OCI-LY3 (cell line): ENCODE measurements at regions not wholly inside any gene's neighbourhood (a gene's known extent, or its start where the extent isn't known, plus 50 kb on each side); places are given as distances from the start of the nearest gene placed in this dataset.

Experiments
- CTCF ChIP-seq: fragments of 200-600, 300-600 bp; sonication (generic); IDR thresholded peaks from 2 replicates; pipeline ENCODE4 v1.5.1; 2014; ENCODE audit warnings: antibody characterized with exemption, low read length, low read depth
- EZH2phosphoT487 ChIP-seq: fragments of 200-600 bp; shearing (Covaris generic); IDR thresholded peaks from 2 replicates; pipeline ENCODE4 v1.6.1; 2018; ENCODE audit warnings: antibody characterized with exemption, mixed run types, low read depth

GRCh38 chr2:100660851-100661584 is 98.2 kb downstream of the PDCL3 start:
- no peak for TF ChIP-seq EZH2phosphoT487
- no peak for TF ChIP-seq CTCF
